HTR-8/SVneo (cell line): ENCODE measurements at regions not wholly inside any gene's neighbourhood (a gene's known extent, or its start where the extent isn't known, plus 50 kb on each side); places are given as distances from the start of the nearest gene placed in this dataset.
A peak's percentile ranks its signal among the peaks of the same experiment; 100 is the strongest.

Experiments
- DNase-seq: peaks from one replicate; pipeline ENCODE4 v3.0.0; 2011; ENCODE audit warnings: low spot score, mixed read lengths; ENCODE audit not compliant: insufficient read length
- FAIRE-seq: peaks from 2 replicates; lab custom pipeline; 2011; peaks lifted over from hg19 to GRCh38; lab: Jason Lieb, UNC

DNA sequence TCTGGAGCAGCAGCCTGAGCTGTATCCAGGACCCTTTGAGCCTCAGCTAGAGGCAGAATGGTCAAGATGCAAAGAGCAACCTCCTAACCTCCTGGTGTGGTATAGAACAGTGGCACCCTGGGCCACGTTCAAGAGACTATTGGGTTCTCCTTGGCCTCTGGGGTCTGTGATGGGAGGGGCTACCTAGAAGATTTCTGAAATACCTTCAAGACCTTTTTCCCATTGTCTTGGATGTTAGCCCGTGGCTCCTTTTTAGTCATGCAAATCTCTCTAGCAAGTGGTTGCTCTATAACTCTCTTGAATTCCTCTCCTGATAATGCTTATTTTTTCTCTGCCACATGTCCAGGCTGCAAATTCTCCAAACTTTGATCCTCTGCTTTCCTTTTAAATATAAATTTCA is 106.3 kb upstream of the SULT1C3 start:
- no peak for DNase-seq
- no peak for FAIRE-seq

DNA sequence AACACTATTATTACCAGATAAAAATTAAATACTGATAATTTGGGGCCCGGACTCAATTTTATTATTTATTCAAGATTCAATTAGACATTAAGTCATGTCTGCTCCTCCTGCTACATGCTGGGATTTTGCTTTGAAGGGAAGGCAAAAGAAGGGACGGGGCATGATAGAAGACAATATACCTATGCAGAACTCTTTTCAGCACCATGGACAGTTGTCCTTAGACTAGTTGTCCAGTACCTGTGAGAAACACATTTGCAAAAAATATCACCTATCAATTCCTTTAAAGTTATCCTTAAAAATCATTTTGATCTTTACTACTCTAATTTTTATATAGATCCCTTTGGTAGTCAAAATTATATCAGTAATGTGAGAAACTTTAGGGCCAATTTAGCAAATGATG is 100.2 kb upstream of the SULT1C3 start:
- FAIRE-seq (no peak), DNase-seq (no peak)

DNA sequence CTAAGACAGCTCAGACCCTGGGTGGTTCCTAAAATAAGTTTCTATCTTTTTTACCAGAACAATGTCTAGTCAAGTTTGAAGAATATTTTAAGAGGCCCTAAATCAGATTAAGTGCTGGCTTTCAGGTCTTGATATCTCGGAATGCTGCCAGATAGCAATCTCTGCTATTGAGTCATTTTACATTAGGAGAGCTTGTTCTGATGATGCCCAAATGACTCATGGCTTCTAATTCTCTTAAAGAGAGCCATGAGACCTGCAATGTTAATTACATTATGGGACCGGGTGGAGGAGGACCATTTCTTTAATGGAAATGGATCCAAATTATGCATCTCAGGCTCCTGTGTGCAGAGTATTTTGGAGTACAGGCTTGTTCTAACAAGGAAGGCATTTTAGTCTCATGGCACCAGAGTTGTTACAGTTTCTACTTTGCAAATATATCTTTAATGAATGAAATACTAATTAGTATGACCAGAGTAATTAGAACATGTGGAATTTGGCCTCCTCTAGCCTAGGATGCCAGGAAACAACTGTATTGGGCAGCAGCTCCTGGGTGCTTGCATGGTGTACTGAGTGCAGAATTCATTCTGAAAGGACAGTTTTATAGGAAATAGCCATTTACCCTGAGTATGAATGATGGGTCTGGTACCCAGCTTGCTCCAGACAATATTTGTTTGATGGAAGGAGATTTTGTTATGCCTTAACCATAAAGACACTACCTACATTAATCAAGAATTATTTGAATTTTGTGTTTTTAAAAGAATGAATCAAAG is 94.0 kb upstream of the SULT1C3 start:
- FAIRE-seq (no peak), DNase-seq (no peak)

GRCh38 chr2:108148555-108148954 is 91.2 kb upstream of the SULT1C3 start:
- FAIRE-seq (no peak), DNase-seq (no peak)

DNA sequence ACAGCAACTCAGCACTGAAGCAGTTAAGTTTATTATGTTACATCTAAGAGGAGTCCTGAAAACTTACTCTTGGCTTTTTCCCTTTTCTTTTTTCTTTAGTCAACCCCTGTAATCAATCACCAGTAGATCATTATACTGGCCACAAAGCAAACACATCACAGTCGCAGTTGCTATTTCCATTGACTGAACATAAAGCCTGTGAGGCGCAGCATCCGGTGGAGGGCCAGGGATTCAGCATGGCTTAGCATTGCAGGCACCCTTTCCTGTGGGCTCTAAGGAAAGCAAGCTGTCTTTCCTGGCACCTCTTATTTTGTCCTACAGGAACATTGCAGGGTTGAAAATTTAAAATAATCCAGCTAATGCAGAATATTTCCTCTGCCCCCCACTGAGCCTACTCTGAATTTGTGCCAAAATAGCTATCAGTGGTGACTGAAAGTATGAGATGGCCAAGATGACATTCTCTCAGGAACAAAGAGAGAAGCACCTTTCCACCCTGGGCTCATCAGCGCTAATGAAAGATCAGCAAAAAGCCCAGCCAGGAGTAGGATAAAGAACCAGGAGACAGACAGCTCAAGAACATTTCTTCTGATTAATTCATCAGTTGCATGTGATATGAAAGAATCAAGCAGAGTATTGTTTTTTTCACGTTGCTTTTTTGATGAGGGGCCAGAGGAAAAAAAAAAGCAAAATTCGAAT is 85.3 kb upstream of the SULT1C3 start:
- no peak for DNase-seq
- FAIRE-seq, result no peak

DNA sequence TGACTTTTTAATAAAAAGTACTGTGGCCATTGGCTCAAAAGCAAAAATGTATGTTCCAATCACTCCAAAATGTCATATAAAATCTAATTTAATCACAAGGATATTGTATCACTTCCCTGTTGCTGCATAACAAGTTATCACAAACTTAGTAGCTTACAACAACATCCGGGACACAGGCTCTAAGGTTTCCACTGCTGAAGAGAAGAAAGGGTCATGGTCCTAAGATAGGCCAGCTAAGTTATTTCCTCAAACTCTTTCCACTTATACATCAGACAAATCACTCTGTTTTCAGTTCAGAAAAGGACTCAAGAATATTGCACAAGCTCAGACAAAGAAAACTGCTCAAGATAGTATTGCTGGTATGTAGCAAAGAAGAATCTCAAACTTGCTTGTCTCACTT is 78.5 kb upstream of the SULT1C3 start:
- DNase-seq (no peak), FAIRE-seq (no peak)

DNA sequence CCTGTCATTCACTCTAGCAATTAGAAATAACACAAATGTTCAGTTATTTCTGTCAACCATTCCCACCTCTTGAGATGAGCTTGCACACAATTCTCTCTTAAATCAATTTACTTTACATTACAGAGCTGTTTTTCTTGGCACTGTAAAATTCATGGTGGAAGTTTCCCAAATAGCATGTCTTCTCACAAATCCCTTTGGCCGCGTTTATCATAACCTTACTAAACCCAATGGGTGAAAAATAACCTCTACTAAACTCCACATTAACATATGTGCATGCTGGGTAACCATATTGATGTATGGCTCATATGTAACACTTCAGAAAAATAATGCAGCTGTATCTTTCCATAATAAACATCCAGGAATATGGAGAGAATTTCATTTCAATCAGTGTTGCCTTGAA is 75.5 kb upstream of the SULT1C3 start:
- FAIRE-seq, result no peak
- no peak for DNase-seq

DNA sequence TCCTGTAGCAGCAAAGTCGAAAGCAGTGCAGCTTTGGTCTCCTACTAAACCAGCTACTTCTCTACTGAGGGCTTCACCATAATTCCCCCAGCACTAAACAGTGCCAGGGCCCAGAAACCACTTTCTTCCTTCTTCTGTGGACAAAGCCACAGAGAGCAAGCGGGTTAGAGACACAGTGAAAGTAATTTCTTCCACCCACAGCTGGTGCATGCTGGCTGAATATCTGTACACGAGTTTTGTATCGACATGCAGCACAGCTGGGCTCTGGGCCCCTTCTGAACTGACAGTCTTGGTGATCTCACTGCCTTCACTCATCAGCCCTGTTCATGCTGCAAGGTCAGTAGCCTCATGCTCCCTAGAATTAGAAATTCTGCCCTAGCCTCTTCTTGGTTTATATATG is 74.0 kb upstream of the SULT1C3 start:
- DNase-seq, result no peak
- no peak for FAIRE-seq

DNA sequence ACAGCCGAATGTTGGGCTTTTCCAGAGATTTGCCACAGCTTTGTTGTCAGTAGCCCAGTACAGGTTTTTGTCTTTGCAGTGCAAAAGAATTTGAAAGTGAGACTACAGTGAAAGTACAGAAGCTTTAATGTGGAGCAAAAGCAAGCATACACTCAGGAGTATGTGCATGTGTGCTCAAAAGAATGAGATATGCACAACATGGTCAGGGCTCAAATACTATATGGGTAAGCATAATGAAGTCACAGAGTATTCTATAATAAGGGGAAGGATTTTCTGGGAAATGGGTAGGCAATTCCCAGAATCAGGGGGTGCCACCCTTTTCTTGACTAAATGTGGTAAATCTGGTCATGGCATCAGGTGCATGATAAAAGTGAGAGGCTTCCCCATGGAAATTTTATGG is 72.1 kb upstream of the SULT1C3 start:
- DNase-seq, result no peak
- no peak for FAIRE-seq

- no peak for DNase-seq
- FAIRE-seq, result no peak
These were observed 69.7 kb upstream of the SULT1C3 start for GRCh38 chr2:108169982-108170625.

GRCh38 chr2:108171657-108172056 is 68.1 kb upstream of the SULT1C3 start:
- no peak for DNase-seq
- no peak for FAIRE-seq

DNA sequence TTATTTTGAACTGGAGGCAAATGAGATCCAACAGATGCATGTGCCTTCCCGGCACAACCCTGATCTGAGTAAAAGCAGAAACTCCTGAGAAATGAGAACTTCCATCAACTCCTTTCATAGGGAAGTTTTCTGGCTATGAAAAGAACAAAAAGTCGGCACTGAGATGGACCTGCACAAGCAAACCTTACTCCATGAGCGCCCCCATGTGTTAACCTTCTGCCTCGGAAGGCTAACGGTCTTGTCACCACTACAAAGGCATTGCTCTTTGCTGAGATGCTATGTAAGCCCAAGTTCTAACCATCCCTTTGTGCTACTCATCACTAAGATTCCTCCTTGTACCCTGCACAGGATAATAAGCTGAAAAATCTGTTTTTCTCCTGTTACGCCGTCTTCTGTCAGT is 57.3 kb upstream of the SULT1C3 start:
- DNase-seq (no peak), FAIRE-seq (no peak)

GRCh38 chr2:108184419-108184818 is 55.3 kb upstream of the SULT1C3 start:
- DNase-seq, result no peak
- FAIRE-seq, result no peak

- FAIRE-seq (peak; percentile 49), DNase-seq (no peak)
These were observed 50.5 kb upstream of the SULT1C3 start for GRCh38 chr2:108189316-108189715.
